ENCODE measurements at regions not wholly inside any gene's neighbourhood (a gene's known extent, or its start where the extent isn't known, plus 50 kb on each side); places are given as distances from the start of the nearest gene placed in this dataset.

DNA sequence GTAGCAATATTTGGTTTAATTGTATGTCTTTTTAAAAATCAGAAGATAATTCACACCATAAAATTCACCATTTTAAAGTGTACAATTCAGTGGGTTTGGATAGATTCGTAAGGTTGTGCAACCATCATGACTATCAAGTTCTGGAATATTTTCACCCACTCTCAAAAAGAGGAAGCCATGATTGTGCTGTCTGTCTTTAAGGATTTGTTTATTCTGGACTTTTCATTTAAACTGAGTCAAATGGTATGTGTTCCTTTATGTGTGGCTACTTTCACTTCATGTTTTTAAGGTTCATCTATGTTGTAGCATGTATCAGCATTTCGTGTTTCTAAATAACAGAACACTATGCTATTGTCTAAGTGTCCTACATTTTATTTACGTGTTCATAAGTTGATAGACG lies 68.1 kb upstream of the CPHXL start:
- no peak overlapping the region for H3K4me3 ChIP-seq (ENCODE audit: low read depth, low read length)
- DNase-seq (ENCODE audit: low read depth), result no peak
- TF ChIP-seq CTCF (IDR thresholded peaks at IDR 0.05; ENCODE audit: insufficient read depth, low read length), result no peak

- DNase-seq (ENCODE audit: low read depth), result no peak
- no peak for TF ChIP-seq CTCF (IDR thresholded peaks at IDR 0.05; ENCODE audit: insufficient read depth, low read length)
- no peak overlapping the region for H3K4me3 ChIP-seq (ENCODE audit: low read depth, low read length)
Measured at GRCh38 chr16:75798714-75799113, 72.4 kb upstream of the CPHXL start.

GRCh38 chr16:75801307-75801706 lies 75.0 kb upstream of the CPHXL start:
- DNase-seq (ENCODE audit: low read depth), result no peak
- no peak for TF ChIP-seq CTCF (IDR thresholded peaks at IDR 0.05; ENCODE audit: insufficient read depth, low read length)
- no peak overlapping the region for H3K4me3 ChIP-seq (ENCODE audit: low read depth, low read length)

GRCh38 chr16:75803753-75804152 lies 77.5 kb upstream of the CPHXL start:
- no peak overlapping the region for H3K4me3 ChIP-seq (ENCODE audit: low read depth, low read length)
- no peak for DNase-seq (ENCODE audit: low read depth)
- no peak for TF ChIP-seq CTCF (IDR thresholded peaks at IDR 0.05; ENCODE audit: insufficient read depth, low read length)

DNA sequence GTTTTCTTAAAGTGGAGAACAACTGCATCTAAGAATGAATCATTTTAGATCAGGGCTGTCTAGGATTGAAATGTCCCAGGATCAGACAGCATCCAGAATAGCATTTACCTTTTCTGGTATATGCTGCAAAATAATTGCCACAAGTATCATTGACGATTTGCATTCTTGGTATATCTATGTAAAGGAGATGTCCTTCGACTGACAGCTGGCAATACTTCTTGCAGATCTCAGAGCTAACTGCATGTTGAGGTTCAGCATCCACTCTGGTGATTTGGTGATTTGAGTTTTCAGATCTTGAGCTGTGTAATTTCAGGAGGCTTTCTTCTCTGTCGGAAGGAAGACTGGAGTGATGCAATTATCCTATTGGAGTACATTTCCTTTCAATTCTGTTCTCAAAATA lies 78.1 kb upstream of the CPHXL start:
- H3K4me3 ChIP-seq (ENCODE audit: low read depth, low read length), result no peak overlapping the region
- TF ChIP-seq CTCF (IDR thresholded peaks at IDR 0.05; ENCODE audit: insufficient read depth, low read length), result no peak
- no peak for DNase-seq (ENCODE audit: low read depth)

DNA sequence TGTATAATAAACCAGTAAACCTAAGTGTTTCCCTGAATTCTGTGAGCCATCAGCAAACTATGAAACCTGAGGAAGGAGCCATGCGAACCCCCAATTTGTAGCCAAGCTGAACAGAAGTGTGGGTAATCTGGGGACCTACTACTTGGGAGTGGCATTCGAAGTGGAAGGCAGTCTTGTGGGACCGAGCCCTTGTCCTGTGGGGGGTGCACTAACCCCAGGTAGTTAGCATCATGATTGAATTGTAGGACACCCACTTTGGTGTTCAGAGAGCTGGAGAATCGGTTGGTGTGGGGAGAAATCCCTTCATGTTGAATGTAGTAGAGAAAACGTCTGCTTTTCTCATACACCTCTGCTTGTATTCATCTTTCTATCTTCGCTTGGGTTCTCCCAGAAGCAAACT lies 79.7 kb upstream of the CPHXL start:
- no peak for TF ChIP-seq CTCF (IDR thresholded peaks at IDR 0.05; ENCODE audit: insufficient read depth, low read length)
- DNase-seq (ENCODE audit: low read depth), result no peak
- no peak overlapping the region for H3K4me3 ChIP-seq (ENCODE audit: low read depth, low read length)

- DNase-seq (ENCODE audit: low read depth), result no peak
- no peak overlapping the region for H3K4me3 ChIP-seq (ENCODE audit: low read depth, low read length)
- no peak for TF ChIP-seq CTCF (IDR thresholded peaks at IDR 0.05; ENCODE audit: insufficient read depth, low read length)
Measured at GRCh38 chr16:75806487-75806886, 80.2 kb upstream of the CPHXL start.
